H1 (cell line): ENCODE measurements at regions not wholly inside any gene's neighbourhood (a gene's known extent, or its start where the extent isn't known, plus 50 kb on each side); places are given as distances from the start of the nearest gene placed in this dataset.

Experiments
- CTCF ChIA-PET: fragments of 300-600 bp; sonication (Branson Sonifier 250); formaldehyde crosslinking; loops from one replicate; lab custom pipeline; 2021; ENCODE audit not compliant: partially characterized antibody; lab: Charles Lee
- POLR2A ChIA-PET: fragments of 300-600 bp; sonication (Branson Sonifier 250); formaldehyde crosslinking; loops from one replicate; lab custom pipeline; 2021; ENCODE audit warnings: inconsistent platforms; ENCODE audit not compliant: partially characterized antibody; lab: Charles Lee
- DNase-seq, 2 experiments: peaks; one replicate each; pipeline versions ENCODE4 v3.0.0 to v3.0.0-alpha.2; 2010 to 2022; ENCODE audit warnings: low spot score in 2 of 2, low read depth in 1 of 2, mixed read lengths in 1 of 2
- FAIRE-seq: peaks from 2 replicates; lab custom pipeline; 2011; peaks lifted over from hg19 to GRCh38; lab: Jason Lieb, UNC
- H2AFZ ChIP-seq: 2 replicates; pipeline ENCODE4 v1.8.1; 2012; ENCODE audit warnings: low read length, inconsistent platforms
- H2AK5ac ChIP-seq: 2 replicates; pipeline ENCODE4 v1.6.1; 2013; ENCODE audit warnings: low read depth, low read length
- H2BK120ac ChIP-seq: replicated peaks from 2 replicates; pipeline ENCODE3; 2013; ENCODE audit warnings: low read depth, low read length, inconsistent platforms
- H2BK12ac ChIP-seq: 2 replicates; pipeline ENCODE4 v1.6.1; 2013; ENCODE audit warnings: low read depth, low read length
- H2BK15ac ChIP-seq: 2 replicates; pipeline ENCODE4 v1.6.1; 2013; ENCODE audit warnings: low read length
- H2BK20ac ChIP-seq: 2 replicates; pipeline ENCODE4 v1.6.1; 2013; ENCODE audit warnings: low read length
- H2BK5ac ChIP-seq: 2 replicates; pipeline ENCODE4 v1.6.1; 2013; ENCODE audit warnings: low read depth, low read length
- H3K14ac ChIP-seq: 2 replicates; pipeline ENCODE4 v1.6.1; 2013; ENCODE audit warnings: inconsistent platforms; ENCODE audit not compliant: insufficient read length
- H3K18ac ChIP-seq: 2 replicates; pipeline ENCODE4 v1.6.1; 2013; ENCODE audit warnings: low read length; ENCODE audit errors: extremely low read depth
- H3K23ac ChIP-seq: 2 replicates; pipeline ENCODE4 v1.6.1; 2013; ENCODE audit warnings: inconsistent platforms; ENCODE audit not compliant: insufficient read length
- H3K23me2 ChIP-seq: 2 replicates; pipeline ENCODE4 v1.6.1; 2013; ENCODE audit warnings: low read depth, low read length
- H3K27ac ChIP-seq: 2 replicates; pipeline ENCODE4 v1.6.1; 2011; ENCODE audit warnings: low read depth, low read length, inconsistent platforms
- H3K27me3 ChIP-seq, 4 experiments: replicated peaks in 1 of 4; 1 replicate in 1 of 4; 2 replicates in 3 of 4; pipeline versions ENCODE4 v1.6.1 to v1.8.1; 2011 to 2013; ENCODE audit warnings: low read length in 3 of 4, mild to moderate bottlenecking in 3 of 4, inconsistent platforms in 2 of 4, mixed read lengths in 2 of 4, moderate library complexity in 1 of 4; ENCODE audit not compliant: control insufficient read depth in 3 of 4, insufficient read depth in 3 of 4; ENCODE audit errors: extremely low read depth in 1 of 4
- H3K36me3 ChIP-seq, 4 experiments: 2 replicates each; pipeline versions ENCODE4 v1.6.1 to v1.8.1; 2011 to 2013; ENCODE audit warnings: mild to moderate bottlenecking in 4 of 4, low read length in 3 of 4, moderate library complexity in 2 of 4, control low read depth in 1 of 4, inconsistent platforms in 1 of 4; ENCODE audit not compliant: insufficient read depth in 4 of 4, control insufficient read depth in 2 of 4
- H3K4ac ChIP-seq: replicated peaks from 2 replicates; pipeline ENCODE3; 2013; ENCODE audit warnings: low read length, low read depth, mixed read lengths, inconsistent platforms; ENCODE audit not compliant: insufficient read length
- H3K4me1 ChIP-seq, 4 experiments: replicated peaks in 1 of 4; 1 replicate in 1 of 4; 2 replicates in 3 of 4; pipeline versions ENCODE4 v1.6.1 to v1.8.1; 2011 to 2013; ENCODE audit warnings: low read length in 3 of 4, inconsistent platforms in 2 of 4, mixed read lengths in 1 of 4; ENCODE audit not compliant: insufficient read depth in 4 of 4, control insufficient read depth in 3 of 4
- H3K4me2 ChIP-seq, 2 experiments: 2 replicates each; pipeline versions ENCODE4 v1.6.1 to v1.8.1; 2011 to 2013; ENCODE audit warnings: low read depth in 2 of 2, low read length in 2 of 2, control low read depth in 1 of 2, inconsistent platforms in 1 of 2, mild to moderate bottlenecking in 1 of 2; ENCODE audit not compliant: insufficient read depth in 1 of 2
- H3K4me3 ChIP-seq, 4 experiments: fragments of 200-600, 300-600 bp in 1 of 4; sonication (generic), shearing (Covaris generic), sonication (Bioruptor Twin) in 1 of 4; 2 replicates each; pipeline versions ENCODE4 v1.5.1 to v1.8.1; 2011 to 2016; ENCODE audit warnings: low read length in 4 of 4, low read depth in 3 of 4, control low read depth in 2 of 4, inconsistent platforms in 2 of 4, mild to moderate bottlenecking in 2 of 4, mixed read lengths in 1 of 4, moderate library complexity in 1 of 4; ENCODE audit not compliant: insufficient read depth in 2 of 4; ENCODE audit errors: extremely low read depth in 1 of 4
- H3K56ac ChIP-seq: replicated peaks from 2 replicates; pipeline ENCODE3; 2013; ENCODE audit warnings: low read depth, mild to moderate bottlenecking, mixed read lengths, low read length, inconsistent platforms; ENCODE audit not compliant: insufficient read length
- H3K79me1 ChIP-seq: 2 replicates; pipeline ENCODE4 v1.6.1; 2013; ENCODE audit warnings: low read depth, low read length, control low read depth
- H3K79me2 ChIP-seq, 2 experiments: 2 replicates each; pipeline versions ENCODE4 v1.6.1 to v1.8.1; 2012 to 2013; ENCODE audit warnings: low read length in 2 of 2, mild to moderate bottlenecking in 2 of 2, inconsistent platforms in 1 of 2; ENCODE audit not compliant: insufficient read depth in 2 of 2, control insufficient read depth in 1 of 2
- H3K9ac ChIP-seq, 4 experiments: replicated peaks in 1 of 4; 1 replicate in 1 of 4; 2 replicates in 3 of 4; pipeline versions ENCODE4 v1.6.1 to v1.8.1; 2011 to 2013; ENCODE audit warnings: low read depth in 3 of 4, low read length in 3 of 4, control low read depth in 2 of 4, mild to moderate bottlenecking in 2 of 4, moderate library complexity in 2 of 4, inconsistent platforms in 1 of 4; ENCODE audit errors: extremely low read depth in 1 of 4
- H3K9me3 ChIP-seq, 2 experiments: 2 replicates each; pipeline versions ENCODE4 v1.6.1 to v1.8.1; 2012 to 2013; ENCODE audit warnings: mild to moderate bottlenecking in 2 of 2, moderate library complexity in 2 of 2, control low read depth in 1 of 2, inconsistent platforms in 1 of 2, low read depth in 1 of 2, low read length in 1 of 2, mixed read lengths in 1 of 2; ENCODE audit not compliant: insufficient read depth in 2 of 2
- H4K20me1 ChIP-seq, 2 experiments: replicated peaks in 1 of 2; 2 replicates each; pipeline versions ENCODE3 to v1.8.1; 2011 to 2013; ENCODE audit warnings: inconsistent platforms in 2 of 2, low read length in 2 of 2, mild to moderate bottlenecking in 1 of 2; ENCODE audit not compliant: insufficient read depth in 2 of 2, control insufficient read depth in 1 of 2
- H4K5ac ChIP-seq: 2 replicates; pipeline ENCODE4 v1.6.1; 2013; ENCODE audit warnings: low read length, low read depth, mixed read lengths, inconsistent platforms; ENCODE audit not compliant: insufficient read length
- H4K8ac ChIP-seq: 2 replicates; pipeline ENCODE4 v1.8.0; 2013; ENCODE audit warnings: mild to moderate bottlenecking, moderate library complexity, low read length, inconsistent platforms; ENCODE audit not compliant: insufficient read depth; ENCODE audit errors: extremely low read depth
- H4K91ac ChIP-seq: replicated peaks from 2 replicates; pipeline ENCODE3; 2013; ENCODE audit warnings: low read length, mixed read lengths, inconsistent platforms; ENCODE audit not compliant: insufficient read length
- CREB1 ChIP-seq: IDR thresholded peaks from 2 replicates; pipeline ENCODE4 v1.6.1; 2012; ENCODE audit warnings: inconsistent platforms
- JUN ChIP-seq: IDR thresholded peaks from 2 replicates; pipeline ENCODE4 v1.6.1; 2011; ENCODE audit warnings: low read depth, mild to moderate bottlenecking, improper control_type of control experiment, low read length
- RAD21 ChIP-seq, 2 experiments: IDR thresholded peaks in 1 of 2; conservative IDR thresholded peaks in 1 of 2; 2 replicates each; pipeline ENCODE4 v1.6.1; 2011; ENCODE audit warnings: low read depth in 2 of 2, low read length in 2 of 2, improper control_type of control experiment in 1 of 2, inconsistent platforms in 1 of 2, mild to moderate bottlenecking in 1 of 2, moderate library complexity in 1 of 2
- RBBP5 ChIP-seq: IDR thresholded peaks from 2 replicates; pipeline ENCODE4 v1.7.1; 2012; ENCODE audit warnings: low read depth, mild to moderate bottlenecking, inconsistent platforms, low read length, moderate library complexity, borderline replicate concordance
- TEAD4 ChIP-seq: IDR thresholded peaks from 2 replicates; pipeline ENCODE4 v1.6.1; 2012; ENCODE audit warnings: low read depth, low read length, inconsistent platforms, mixed read lengths
- ZNF274 ChIP-seq: IDR thresholded peaks from 2 replicates; pipeline ENCODE4 v1.7.0; 2012; ENCODE audit warnings: low read length, borderline replicate concordance; ENCODE audit errors: extremely low read depth
- WGBS, 2 experiments: shearing (Covaris generic) in 1 of 2; methylation state at CpG; one replicate each; pipeline versions ENCODE4 v1.1.6 to v1.1.7; 2013 to 2015; ENCODE audit warnings: low lambda C conversion rate in 2 of 2, mixed read lengths in 2 of 2, inconsistent platforms in 1 of 2, low coverage in 1 of 2, missing lambda C conversion rate in 1 of 2; ENCODE audit not compliant: insufficient replicate concordance in 2 of 2, insufficient coverage in 1 of 2, insufficient read length in 1 of 2; ENCODE audit errors: extremely low coverage in 1 of 2, missing lambda C conversion rate in 1 of 2; 5-methylcytosine and 5-hydroxymethylcytosine counted together

GRCh38 chr10:47224546-47225218 is 75.3 kb upstream of the GDF10 start:
- FAIRE-seq: no peak
- Histone ChIP-seq H3K4me1 (peaks cover 0 to 2% (median 0%) of the 10 kb centered on the region in 4 experiments; a peak in 1 of 7 replicates), H3K27ac (no peak overlapping the region), H3K79me1 (no peaks in the 10 kb centered on the region), H3K18ac (no peak overlapping the region), H3K4me3 (no peak overlapping the region), H3K56ac (no peak overlapping the region), H2BK5ac (no peak overlapping the region), H2BK15ac (no peak overlapping the region), H3K4ac (no peak overlapping the region), H3K27me3 (no peaks in the 10 kb centered on the region), H3K4me2 (no peak overlapping the region), H2BK120ac (no peak overlapping the region), H2BK20ac (no peak overlapping the region), H4K20me1 (no peaks in the 10 kb centered on the region), H2AK5ac (no peak overlapping the region), H3K79me2 (no peaks in the 10 kb centered on the region), H3K23me2 (no peaks in the 10 kb centered on the region), H3K9me3 (peaks cover 0 to 3% of the 10 kb centered on the region in 2 experiments; a peak in 3 of 4 replicates), H4K8ac (no peak overlapping the region), H4K5ac (no peak overlapping the region), H4K91ac (no peak overlapping the region), H2AFZ (no peak overlapping the region), H3K23ac (no peak overlapping the region), H3K14ac (no peak overlapping the region), H3K9ac (no peak overlapping the region), H2BK12ac (no peak overlapping the region), H3K36me3 (no peaks in the 10 kb centered on the region)
- ChIA-PET POLR2A (no interaction called here), CTCF (interaction anchor here (0.7 to 2.1 kb wide), 13 partner anchors 8 to 193 kb away, joined by 3 to 7 read pairs (median 4); no protein-coding TSS in a partner anchor)
- 87% methylated on average over 2 of the region's 2 CpGs; no CpG with 5 or more reads in 1 of the 2 experiments for WGBS, 2 experiments
- DNase-seq: no peak
- TF ChIP-seq RBBP5 (no peak), CREB1 (no peak), RAD21 (IDR thresholded peaks at IDR 0.05 in 1 of 2, conservative IDR thresholded peaks at IDR 0.05 in 1 of 2; ENCODE audit: low read depth in 2 of 2, low read length in 2 of 2) (no peak), ZNF274 (no peak), JUN (no peak), TEAD4 (no peak)
